ENCODE measurements at regions not wholly inside any gene's neighbourhood (a gene's known extent, or its start where the extent isn't known, plus 50 kb on each side); places are given as distances from the start of the nearest gene placed in this dataset.
"Not testable (repeated sequence)": the region's sequence is repeated elsewhere in the genome, so short reads cannot be mapped to it uniquely, and the experiment has no call there.

DNA sequence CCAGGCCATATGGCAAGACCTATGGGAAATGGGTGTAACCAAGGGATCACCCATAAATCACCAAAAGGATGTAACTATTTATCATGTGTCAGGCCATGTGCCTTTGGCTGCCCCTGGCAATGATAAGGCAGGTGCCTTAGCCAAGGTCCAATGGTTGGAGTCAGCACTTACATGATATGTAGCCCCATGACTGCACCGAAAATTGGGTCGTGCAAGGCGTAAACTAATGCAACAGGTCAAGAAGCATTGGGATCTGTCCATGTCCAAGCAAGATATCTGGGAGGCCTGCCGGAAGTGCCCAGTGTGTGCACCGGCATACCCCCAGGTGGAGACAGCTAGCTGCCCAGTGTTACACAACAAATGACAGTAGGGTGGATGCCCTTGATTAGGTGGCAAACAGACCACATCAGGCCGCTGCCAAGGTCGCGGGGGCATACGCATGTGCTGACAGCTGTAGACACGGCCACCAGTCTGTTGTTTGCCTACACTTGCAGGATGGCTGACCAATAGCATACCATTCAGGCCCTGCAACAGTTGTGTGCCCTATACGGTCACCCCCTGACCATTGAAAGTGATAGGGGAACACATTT lies 698.2 kb upstream of the AGA start:
- DNase-seq = no peak
- no peak for TF ChIP-seq GATA1 (IDR thresholded peaks at IDR 0.05; ENCODE audit: low read depth, low read length)
- no peak for TF ChIP-seq POLR2A (IDR thresholded peaks at IDR 0.05; ENCODE audit: low read length)

- TF ChIP-seq GATA1 (IDR thresholded peaks at IDR 0.05; ENCODE audit: low read depth, low read length) = no peak
- TF ChIP-seq POLR2A (IDR thresholded peaks at IDR 0.05; ENCODE audit: low read length) = no peak
- DNase-seq = no peak
These were observed 700.5 kb upstream of the AGA start for GRCh38 chr4:178142724-178143123.

DNA sequence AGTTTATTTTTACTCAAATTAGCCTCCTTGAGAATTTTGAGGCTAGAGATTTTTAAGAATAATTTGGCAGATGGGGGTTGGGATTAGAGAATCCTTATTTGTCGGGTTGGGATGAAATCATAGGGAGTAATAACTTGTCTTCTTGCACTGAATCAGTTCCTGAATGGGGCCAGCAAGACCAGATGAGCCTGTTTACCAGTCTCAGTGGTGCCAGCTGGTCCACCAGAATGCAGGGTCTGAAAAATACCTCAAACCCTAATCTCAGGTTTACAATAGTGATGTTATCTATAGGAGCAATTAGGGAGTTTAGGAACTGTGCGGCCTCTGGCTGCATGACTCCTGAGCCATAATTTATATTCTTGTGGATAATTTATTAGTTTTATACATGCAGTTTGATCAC lies 705.9 kb upstream of the AGA start:
- DNase-seq = no peak
- TF ChIP-seq GATA1 (IDR thresholded peaks at IDR 0.05; ENCODE audit: low read depth, low read length) (no peak), POLR2A (IDR thresholded peaks at IDR 0.05; ENCODE audit: low read length) (no peak)

DNA sequence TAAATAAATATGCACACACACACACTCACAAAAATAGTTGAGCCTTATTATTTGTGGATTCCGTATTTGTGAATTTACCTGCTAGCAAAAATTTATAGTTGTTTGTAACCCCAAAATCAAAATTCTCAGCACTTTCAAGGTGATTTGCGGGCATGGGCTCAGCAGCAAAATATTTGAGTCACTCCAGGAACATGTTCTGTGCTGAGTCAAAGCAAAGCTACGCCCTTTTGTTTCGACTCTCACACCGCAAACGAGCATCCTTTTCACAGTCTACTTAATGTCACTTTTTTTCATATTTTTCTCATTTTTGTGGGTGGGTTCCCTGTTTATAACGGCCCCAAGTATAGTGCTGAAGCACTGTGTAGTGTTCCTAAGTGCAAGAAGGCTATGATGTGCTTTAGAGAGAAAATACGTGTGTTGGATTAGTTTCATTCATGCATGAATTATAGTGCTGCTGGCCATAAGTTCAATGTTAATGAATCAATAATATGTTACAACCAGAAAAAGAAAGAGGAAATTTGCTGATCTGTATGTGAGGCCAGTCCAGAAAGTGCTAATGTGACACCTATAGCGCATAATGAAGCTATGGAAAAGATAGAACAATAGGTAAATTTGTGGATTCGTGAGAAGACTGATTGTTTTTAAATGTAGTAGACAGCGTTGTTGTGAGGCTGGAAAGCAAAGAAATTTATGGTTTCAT lies 723.2 kb upstream of the AGA start:
- no peak for DNase-seq
- TF ChIP-seq GATA1 (IDR thresholded peaks at IDR 0.05; ENCODE audit: low read depth, low read length) (no peak), POLR2A (IDR thresholded peaks at IDR 0.05; ENCODE audit: low read length) (no peak)

DNA sequence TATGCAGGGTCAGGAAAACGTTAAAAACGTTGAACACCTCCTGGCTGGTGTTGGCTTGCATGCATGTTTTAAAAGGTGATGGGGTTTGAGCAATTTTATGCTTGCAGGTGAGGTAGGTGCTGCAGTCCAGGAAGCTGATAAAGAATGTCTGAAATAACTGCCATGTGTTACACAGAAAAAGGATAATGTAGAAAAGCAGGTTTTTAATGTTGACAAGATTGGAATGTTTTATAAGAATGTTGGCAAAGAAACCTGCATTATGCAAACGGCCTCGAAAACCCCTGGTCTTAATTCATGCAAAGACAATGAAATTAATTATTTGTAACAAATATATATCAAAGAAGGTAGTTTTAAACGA lies 723.7 kb upstream of the AGA start:
- no peak for DNase-seq
- TF ChIP-seq GATA1 (IDR thresholded peaks at IDR 0.05; ENCODE audit: low read depth, low read length) = no peak
- no peak for TF ChIP-seq POLR2A (IDR thresholded peaks at IDR 0.05; ENCODE audit: low read length)

- no peak for TF ChIP-seq POLR2A (IDR thresholded peaks at IDR 0.05; ENCODE audit: low read length)
- no peak for TF ChIP-seq GATA1 (IDR thresholded peaks at IDR 0.05; ENCODE audit: low read depth, low read length)
- DNase-seq = no peak
These were observed 731.5 kb upstream of the AGA start for GRCh38 chr4:178173771-178174170.

DNA sequence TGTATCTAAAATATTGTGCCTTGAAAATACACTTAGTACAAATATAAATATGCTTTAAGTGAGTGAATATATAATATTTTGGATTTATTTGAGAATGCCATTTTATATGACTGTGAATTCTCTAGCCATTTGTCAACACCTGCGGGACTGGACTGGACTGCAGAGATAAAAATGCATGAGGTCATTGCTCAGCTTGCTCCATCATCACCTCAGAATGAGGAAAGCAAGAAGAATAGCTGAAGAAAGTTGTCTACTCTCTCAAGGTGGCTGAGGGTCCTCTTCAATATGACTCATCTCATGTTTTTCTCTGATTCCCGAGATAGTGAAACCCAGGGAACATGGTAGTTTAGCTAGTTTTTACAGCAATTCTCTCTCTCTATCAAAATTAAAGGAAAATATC lies 732.5 kb upstream of the AGA start:
- TF ChIP-seq GATA1 (IDR thresholded peaks at IDR 0.05; ENCODE audit: low read depth, low read length) (no peak), POLR2A (IDR thresholded peaks at IDR 0.05; ENCODE audit: low read length) (no peak)
- DNase-seq = no peak

GRCh38 chr4:178185517-178185916 lies 743.3 kb upstream of the AGA start:
- no peak for TF ChIP-seq POLR2A (IDR thresholded peaks at IDR 0.05; ENCODE audit: low read length)
- TF ChIP-seq GATA1 (IDR thresholded peaks at IDR 0.05; ENCODE audit: low read depth, low read length) = no peak

GRCh38 chr4:178192611-178193010 lies 750.4 kb upstream of the AGA start:
- no peak for DNase-seq

More at GRCh38 chr4:178185517-178185916, 743.3 kb upstream of the AGA start:
- no peak for DNase-seq

DNA sequence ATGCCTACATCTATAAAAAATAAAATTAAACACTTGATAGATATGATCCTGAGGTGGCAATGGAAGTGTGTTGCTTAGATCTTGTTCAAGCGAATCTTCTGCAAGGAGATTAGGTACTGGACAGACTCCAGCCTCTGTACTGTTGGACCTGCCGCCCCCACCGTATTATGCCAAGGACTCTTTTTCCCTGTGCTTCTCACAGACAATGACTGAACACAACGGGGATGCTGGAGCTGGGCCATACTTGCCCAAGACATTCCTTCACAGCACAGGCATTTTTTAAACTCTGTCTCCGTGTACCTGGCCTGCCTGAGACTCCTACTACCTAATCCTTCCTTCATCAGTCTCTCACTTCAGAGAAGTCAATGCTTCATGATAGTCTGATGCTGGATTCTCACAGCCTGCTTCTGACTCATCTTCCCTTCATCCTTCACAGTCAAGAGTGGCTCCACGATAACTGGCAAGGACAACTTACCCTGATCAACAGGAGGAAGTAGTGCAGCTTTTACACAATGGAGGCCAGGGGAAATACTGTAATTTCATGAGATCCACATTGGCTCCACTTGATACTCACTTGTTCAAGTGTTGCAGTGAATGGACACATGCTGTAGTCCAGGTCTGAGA lies 754.6 kb upstream of the AGA start:
- no peak for DNase-seq
- no peak for TF ChIP-seq POLR2A (IDR thresholded peaks at IDR 0.05; ENCODE audit: low read length)
- no peak for TF ChIP-seq GATA1 (IDR thresholded peaks at IDR 0.05; ENCODE audit: low read depth, low read length)

More at GRCh38 chr4:178192611-178193010, 750.4 kb upstream of the AGA start:
- TF ChIP-seq POLR2A (IDR thresholded peaks at IDR 0.05; ENCODE audit: low read length) (no peak), GATA1 (IDR thresholded peaks at IDR 0.05; ENCODE audit: low read depth, low read length) (no peak)

- DNase-seq = no peak
- TF ChIP-seq GATA1 (IDR thresholded peaks at IDR 0.05; ENCODE audit: low read depth, low read length) = no peak
- TF ChIP-seq POLR2A (IDR thresholded peaks at IDR 0.05; ENCODE audit: low read length) = no peak
These were observed 756.5 kb upstream of the AGA start for GRCh38 chr4:178198691-178199090.

GRCh38 chr4:178202422-178202821 lies 760.2 kb upstream of the AGA start:
- TF ChIP-seq GATA1 (IDR thresholded peaks at IDR 0.05; ENCODE audit: low read depth, low read length) (no peak), POLR2A (IDR thresholded peaks at IDR 0.05; ENCODE audit: low read length) (no peak)
- DNase-seq = no peak

DNA sequence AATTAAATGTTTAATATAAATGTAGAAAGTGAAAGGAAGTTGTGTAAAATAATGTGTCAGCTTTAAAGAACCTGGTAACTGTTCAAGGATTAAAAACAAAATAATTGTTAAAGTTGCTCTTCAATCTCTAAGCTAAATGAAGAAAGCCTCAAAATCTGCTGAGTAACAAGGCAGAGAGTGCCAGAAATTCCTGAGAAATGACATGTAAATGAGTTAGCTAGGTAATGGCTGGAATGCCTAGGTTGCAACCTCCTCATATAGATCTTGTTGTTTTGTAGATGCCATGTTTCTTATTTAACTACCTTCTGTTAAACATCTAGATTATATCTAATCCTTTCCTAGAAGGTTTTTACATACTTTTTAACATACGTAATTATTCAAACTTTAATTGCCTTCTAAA lies 763.6 kb upstream of the AGA start:
- no peak for TF ChIP-seq POLR2A (IDR thresholded peaks at IDR 0.05; ENCODE audit: low read length)
- no peak for TF ChIP-seq GATA1 (IDR thresholded peaks at IDR 0.05; ENCODE audit: low read depth, low read length)
- DNase-seq = no peak

GRCh38 chr4:178215309-178215708 lies 773.1 kb upstream of the AGA start:
- TF ChIP-seq GATA1 (IDR thresholded peaks at IDR 0.05; ENCODE audit: low read depth, low read length) (no peak), POLR2A (IDR thresholded peaks at IDR 0.05; ENCODE audit: low read length) (no peak)
- DNase-seq = no peak

- TF ChIP-seq POLR2A (IDR thresholded peaks at IDR 0.05; ENCODE audit: low read length) = no peak
- TF ChIP-seq GATA1 (IDR thresholded peaks at IDR 0.05; ENCODE audit: low read depth, low read length) = no peak
- DNase-seq = no peak
These were observed 773.5 kb upstream of the AGA start for GRCh38 chr4:178215763-178216162.

GRCh38 chr4:178226421-178226820 lies 784.2 kb upstream of the AGA start:
- DNase-seq = not testable (repeated sequence)

Measured in erythroblast (primary cell).